Bronchial epithelial cell (primary cell): ENCODE measurements at regions not wholly inside any gene's neighbourhood (a gene's known extent, or its start where the extent isn't known, plus 50 kb on each side); places are given as distances from the start of the nearest gene placed in this dataset.
A peak's percentile ranks its signal among the peaks of the same experiment; 100 is the strongest.
"Not testable (repeated sequence)": the region's sequence is repeated elsewhere in the genome, so short reads cannot be mapped to it uniquely, and the experiment has no call there.

Source experiments
- DNase-seq: peaks from one replicate; pipeline ENCODE4 v3.0.0-alpha.2; 2010; ENCODE audit warnings: low read depth
- FAIRE-seq: peaks from 2 replicates; lab custom pipeline; 2011; peaks lifted over from hg19 to GRCh38; lab: Jason Lieb, UNC
- H3K27me3 ChIP-seq: 2 replicates; pipeline ENCODE4 v1.5.1; 2011; ENCODE audit warnings: low read length; ENCODE audit not compliant: control insufficient read depth, insufficient read depth
- H3K36me3 ChIP-seq: 2 replicates; pipeline ENCODE4 v1.5.1; 2011; ENCODE audit warnings: low read length; ENCODE audit not compliant: control insufficient read depth, insufficient read depth
- H3K4me3 ChIP-seq: 2 replicates; pipeline ENCODE4 v1.5.1; 2011; ENCODE audit warnings: mild to moderate bottlenecking, low read depth, low read length, control low read depth
- CTCF ChIP-seq: IDR thresholded peaks from 2 replicates; pipeline ENCODE4 v1.5.1; 2011; ENCODE audit warnings: mild to moderate bottlenecking, moderate library complexity, low read length, control low read depth, inconsistent platforms; ENCODE audit not compliant: insufficient read depth, severe bottlenecking

GRCh38 chr7:17432793-17433192 lies 134.3 kb downstream of the AHR start:
- no peak for DNase-seq
- Histone ChIP-seq H3K36me3 (no peaks in the 10 kb centered on the region), H3K27me3 (no peaks in the 10 kb centered on the region), H3K4me3 (no peak overlapping the region)
- TF ChIP-seq CTCF: no peak
- no peak for FAIRE-seq

GRCh38 chr7:17434191-17434590 lies 135.7 kb downstream of the AHR start:
- TF ChIP-seq CTCF: no peak
- H3K4me3 ChIP-seq: no peak overlapping the region
- H3K36me3 ChIP-seq: no peaks in the 10 kb centered on the region
- no peaks in the 10 kb centered on the region for H3K27me3 ChIP-seq
- FAIRE-seq (no peak), DNase-seq (no peak)

GRCh38 chr7:17434841-17435692 lies 136.6 kb downstream of the AHR start:
- peak; percentile 22 for DNase-seq
- TF ChIP-seq CTCF: no peak
- H3K4me3 ChIP-seq: no peak overlapping the region

GRCh38 chr7:17436126-17436525 lies 137.7 kb downstream of the AHR start:
- no peak for DNase-seq
- Histone ChIP-seq H3K36me3 (no peaks in the 10 kb centered on the region), H3K4me3 (no peak overlapping the region), H3K27me3 (no peaks in the 10 kb centered on the region)
- no peak for TF ChIP-seq CTCF
- no peak for FAIRE-seq

More at GRCh38 chr7:17434841-17435692, 136.6 kb downstream of the AHR start:
- FAIRE-seq: no peak
- Histone ChIP-seq H3K27me3 (no peaks in the 10 kb centered on the region), H3K36me3 (no peaks in the 10 kb centered on the region)

GRCh38 chr7:17437586-17437985 lies 139.1 kb downstream of the AHR start:
- DNase-seq (no peak), FAIRE-seq (no peak)
- H3K36me3 ChIP-seq: no peaks in the 10 kb centered on the region
- H3K4me3 ChIP-seq: no peak overlapping the region
- TF ChIP-seq CTCF: no peak
- no peaks in the 10 kb centered on the region for H3K27me3 ChIP-seq

GRCh38 chr7:17440025-17440784 lies 141.8 kb downstream of the AHR start:
- not testable (repeated sequence) for H3K4me3 ChIP-seq, H3K36me3 ChIP-seq, FAIRE-seq, H3K27me3 ChIP-seq, DNase-seq
